GM18867 (cell line): ENCODE measurements at regions not wholly inside any gene's neighbourhood (a gene's known extent, or its start where the extent isn't known, plus 50 kb on each side); places are given as distances from the start of the nearest gene placed in this dataset.

ENCODE experiments used
- ATAC-seq: cut with Tn5 transposase; IDR thresholded peaks from one replicate; pipeline ENCODE4 v1.9.1; 2021; ENCODE audit warnings: mild to moderate bottlenecking, moderate library complexity; ENCODE audit not compliant: unreplicated experiment

DNA sequence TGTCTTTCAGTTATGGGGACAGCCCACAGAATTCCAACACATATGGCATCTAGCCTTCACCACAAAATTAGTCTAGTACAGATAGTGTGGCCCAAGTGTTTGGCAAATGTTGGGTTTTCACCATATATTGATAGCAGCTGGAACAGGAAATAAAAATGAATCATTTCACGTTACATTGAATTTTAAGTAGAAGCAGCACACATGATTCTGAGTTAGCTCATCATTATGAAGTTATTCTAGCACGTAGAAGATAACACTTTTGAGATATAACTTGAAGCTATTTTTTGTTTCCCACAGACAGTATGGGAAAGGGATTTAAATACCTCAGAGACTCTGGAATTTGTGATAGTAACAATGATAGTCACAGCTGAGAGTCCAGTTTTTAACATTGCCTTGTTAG, 118.7 kb downstream of the FAT4 start:
- no peak for ATAC-seq

DNA sequence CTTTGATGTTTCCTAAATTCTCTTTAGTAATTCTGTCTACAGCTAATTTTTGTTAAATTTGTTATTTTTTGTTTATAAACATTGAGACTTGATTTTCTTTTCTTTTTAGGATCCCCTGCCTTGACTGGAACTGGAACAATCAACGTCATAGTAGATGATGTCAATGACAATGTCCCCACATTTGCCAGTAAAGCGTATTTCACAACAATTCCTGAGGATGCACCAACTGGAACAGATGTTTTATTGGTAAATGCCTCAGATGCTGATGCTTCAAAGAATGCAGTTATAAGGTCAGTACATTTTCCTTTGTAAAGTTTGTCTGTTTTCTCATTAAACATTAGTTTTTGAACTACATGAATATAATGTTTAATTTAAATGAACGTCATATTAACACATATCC, 119.4 kb downstream of the FAT4 start:
- ATAC-seq = no peak

DNA sequence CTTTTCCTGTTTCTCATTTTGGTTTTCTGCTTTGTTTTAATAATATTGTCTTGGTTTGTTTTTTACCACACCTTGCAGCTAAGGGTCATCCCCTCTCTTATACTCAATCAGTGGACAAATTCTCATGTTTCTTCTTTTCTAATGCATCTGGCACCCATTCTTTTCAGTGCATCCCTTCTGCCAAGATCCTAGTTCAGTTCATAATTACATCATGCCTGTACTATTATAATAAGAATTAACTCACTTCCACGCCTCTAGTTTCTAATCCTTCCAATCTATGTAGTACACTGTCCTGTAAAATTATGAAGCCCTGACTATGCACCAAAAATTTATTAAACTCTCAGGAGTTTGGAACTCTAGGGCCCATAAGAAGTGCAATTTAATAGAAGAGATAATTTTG, 126.1 kb downstream of the FAT4 start:
- no peak for ATAC-seq

DNA sequence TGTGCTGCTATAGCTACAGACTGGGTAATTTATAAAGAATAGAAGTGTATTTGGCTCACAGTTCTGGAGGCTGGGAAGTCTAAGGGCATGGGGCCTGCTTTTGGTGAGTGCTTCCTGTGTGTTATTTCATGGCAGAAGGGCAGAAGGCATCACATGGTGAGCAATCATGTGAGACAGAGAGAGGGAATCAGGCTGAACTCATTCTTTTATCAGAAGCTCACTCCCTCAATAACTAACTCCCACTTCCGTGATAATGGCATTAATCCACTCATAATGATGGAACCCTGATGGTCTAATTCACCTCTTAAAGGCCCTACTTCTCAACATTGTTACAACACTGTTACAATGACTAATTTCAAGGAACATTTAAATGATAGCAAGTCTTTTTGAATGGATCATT, 129.4 kb downstream of the FAT4 start:
- no peak for ATAC-seq

DNA sequence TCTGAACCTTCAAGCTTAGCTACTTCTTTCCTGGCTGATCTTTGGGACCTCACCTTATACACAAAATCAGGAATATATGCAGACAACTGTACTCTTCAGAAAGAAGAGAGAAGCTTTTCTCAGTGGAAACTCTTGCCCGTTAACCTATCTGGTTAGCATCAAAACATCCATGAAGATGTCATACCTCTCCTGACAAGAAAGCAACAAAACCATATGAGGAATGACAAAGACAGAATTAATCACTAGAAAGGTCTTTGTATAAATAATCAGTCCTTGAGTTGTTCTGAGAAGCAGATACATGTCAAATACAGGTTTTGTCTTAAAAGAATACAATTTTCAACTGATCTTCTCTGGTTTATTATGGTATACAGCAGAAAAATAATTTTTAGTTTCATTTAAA, 130.8 kb downstream of the FAT4 start:
- ATAC-seq = no peak

DNA sequence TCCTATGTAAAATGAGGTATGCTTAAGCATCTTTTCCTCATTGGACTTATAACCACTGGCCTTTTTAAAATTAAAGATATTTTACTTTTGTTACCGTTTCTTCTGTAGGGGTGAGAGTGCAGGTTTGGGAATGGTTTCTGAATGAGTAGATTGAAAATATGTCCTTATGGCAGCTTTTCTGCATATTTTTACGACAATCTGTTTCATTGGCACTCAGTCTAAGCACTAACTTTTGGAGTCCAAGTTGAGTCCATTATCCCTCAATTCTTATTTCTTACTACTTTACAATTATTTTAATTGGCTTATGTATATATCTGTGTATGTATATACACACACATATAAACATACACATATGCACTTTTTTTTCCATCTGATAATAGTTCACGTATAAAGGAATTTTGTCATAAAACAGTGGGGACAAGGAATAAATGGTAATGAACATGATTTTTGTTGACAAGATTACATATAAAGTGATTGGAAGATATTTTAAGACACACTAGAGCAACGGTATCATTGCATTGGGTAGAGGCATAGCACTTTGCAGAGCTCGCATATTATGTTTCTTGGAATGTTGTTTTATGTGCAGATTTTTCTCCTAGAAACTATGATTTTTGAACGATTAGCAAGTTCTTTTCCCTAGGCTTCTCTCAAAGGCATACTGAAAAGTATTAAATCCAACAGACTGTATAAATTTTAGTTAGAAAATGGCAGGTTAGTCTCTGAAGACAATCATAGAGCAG, 133.0 kb downstream of the FAT4 start:
- ATAC-seq = no peak

DNA sequence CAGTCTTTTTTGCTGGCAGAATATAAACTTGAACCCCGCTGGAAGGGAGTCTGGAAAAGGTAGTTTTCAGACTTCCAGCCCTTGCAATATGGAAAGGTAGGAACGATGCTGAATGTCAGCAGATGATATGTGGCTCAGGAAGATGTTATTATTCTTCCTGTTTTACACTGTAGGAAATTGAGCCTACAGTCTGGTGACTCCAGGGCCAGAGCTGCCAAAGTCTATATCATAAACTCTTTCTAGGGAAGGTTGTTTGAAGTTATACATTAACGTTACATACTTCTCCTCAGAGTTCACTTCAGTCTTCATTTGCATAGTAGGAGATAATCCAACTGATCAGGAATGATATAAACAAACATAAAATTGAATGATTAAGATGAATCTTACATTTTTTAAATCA, 141.3 kb downstream of the FAT4 start:
- no peak for ATAC-seq

DNA sequence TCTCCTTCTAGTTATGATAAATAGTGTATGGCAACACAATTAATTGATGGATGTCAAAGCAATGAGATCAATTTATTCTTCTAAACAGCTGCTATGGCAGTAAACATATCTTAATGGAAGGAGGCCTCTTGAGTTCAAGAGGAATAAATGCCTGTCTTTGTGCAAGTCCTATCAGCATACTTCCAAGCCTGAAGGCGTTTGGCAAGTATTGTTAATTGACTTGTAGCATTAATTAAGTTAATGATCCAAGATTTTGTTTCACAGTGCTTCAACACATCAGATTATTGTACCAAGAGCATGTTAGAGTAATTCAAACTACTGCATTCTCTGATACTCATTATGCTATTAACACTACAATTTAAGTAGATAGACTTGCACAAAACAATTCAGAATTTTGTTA, 144.8 kb downstream of the FAT4 start:
- no peak for ATAC-seq

DNA sequence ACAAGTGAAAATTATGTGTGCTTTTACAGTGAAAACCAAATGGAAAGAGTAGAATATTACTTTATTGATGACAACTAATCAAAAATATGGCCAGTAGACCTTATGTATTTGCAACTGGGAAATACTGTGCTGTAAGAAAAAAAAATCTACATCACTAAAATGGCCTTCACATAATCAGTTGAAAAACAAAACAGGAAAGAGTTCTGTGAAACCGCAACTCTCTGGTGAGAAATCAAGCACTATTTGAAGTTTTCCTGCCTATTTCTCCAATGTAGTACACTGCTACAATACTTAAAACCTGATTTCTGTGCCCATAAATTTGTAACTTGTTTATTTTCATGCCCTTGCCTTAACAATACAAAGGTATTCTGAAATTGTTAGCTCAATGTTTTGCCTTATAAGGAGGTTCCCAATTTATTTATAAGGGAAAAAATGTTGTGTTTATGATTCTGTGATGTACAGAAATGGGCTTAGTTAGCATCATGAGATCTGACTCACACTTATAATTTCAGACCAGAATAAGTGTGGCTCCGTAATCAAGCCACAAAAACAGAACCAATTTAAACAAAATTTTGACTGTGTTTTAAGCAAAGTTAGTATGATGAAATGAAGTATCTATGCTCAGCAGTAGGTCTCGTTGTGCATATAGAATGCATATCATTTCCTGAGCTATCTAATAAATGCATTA, 147.1 kb downstream of the FAT4 start:
- ATAC-seq = no peak

DNA sequence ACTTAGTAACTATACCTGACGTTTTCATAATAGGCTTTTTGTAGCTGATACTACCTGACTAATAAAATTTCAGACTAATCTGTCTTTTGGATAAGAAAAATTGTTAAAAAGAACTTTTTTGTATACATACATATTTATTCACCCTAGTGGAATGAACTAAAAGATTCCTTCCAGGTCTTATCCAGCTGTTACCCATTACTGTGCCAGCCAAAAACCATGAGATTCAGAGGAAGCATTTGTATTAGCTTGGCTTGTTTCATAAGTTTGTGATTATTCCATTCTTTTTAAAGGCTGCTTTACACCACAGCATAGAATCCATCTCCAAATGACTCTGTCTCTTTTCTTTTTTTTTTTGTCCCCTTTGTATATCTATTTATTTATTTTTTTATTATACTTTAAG, 149.4 kb downstream of the FAT4 start:
- ATAC-seq = no peak

DNA sequence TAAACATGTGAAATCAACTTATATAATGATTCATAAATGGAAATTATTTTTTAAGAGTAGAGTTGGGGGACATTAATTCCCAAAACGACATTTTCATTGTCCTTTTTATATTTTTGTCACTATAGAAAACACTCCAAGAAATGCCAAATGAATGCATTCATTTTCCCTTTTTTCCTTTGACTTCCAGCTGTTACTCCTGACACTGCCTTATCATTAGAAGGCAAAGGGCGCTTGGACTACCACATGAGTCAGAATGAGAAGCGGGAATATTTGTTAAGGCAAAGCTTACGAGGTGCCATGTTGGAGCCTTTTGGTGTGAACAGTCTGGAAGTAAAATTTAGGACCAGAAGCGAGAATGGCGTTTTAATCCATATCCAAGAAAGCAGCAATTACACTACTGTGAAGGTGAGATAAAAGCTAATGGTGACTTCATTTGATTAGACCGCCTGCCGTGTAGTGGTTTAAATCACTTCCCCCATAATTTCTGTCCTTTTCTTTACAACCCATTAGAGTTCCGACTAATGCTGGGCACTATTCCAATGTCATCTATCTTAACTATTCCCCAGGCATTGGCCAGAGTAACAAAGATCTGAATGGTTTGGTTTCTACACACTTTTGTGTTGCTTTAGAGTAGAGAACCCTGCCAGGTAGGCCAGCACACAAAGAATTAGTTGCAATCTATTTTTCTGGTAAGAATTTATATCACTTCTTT, 166.7 kb downstream of the FAT4 start:
- ATAC-seq = no peak

DNA sequence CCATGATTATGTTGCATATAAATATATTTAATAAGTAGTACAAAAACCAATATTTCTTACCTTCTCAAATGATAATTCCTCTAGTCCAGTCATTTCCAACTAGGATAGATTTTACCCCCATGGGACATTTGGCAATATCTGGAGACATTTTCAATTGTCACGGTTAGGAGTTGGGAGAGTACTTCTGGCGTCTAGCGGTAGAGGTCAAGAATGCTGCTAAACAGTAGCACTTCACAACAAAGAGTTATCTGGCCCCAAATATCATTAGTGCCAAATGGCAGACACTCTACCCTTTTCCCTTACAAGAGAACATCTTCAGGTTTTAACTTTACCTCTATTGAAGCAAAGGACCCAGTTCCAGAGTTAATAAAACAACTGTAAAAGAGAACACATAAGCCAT, 168.1 kb downstream of the FAT4 start:
- no peak for ATAC-seq

DNA sequence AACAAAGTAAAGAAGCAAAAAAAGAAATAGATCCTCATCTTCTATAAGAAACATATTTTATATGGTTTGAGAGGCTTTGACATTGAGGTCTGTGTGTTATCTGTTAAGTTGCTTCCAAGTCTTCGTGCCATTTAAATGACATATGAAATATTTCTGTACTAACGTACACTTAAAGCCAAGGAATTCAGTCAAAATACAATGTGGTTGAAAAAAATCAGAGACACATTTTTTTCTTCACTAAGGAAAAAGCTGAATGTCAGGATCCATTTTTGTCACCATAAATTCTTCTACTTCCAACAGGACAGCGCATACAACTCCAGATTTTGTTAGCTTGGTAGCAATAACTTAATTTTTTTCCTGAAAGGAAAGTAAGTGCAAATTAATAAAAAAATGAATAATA, 168.5 kb downstream of the FAT4 start:
- ATAC-seq = no peak

DNA sequence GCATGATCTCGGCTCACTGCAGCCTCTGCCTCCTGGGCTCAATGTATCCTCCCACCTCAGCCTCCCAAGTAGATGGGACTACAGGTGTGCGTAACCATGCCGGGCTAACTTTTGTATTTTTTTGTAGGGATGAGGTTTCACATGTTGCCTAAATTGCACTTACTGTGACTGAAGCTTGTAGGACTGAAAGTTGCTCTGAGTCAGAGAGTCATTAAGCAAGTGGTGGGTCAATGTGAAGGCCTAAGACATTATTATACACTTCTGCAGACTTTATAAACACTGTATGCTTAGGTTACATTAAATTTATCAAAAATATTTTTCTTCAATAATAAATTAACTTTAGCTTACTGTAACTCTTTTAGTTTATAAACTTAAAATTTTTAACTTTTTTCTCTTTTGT, 170.2 kb downstream of the FAT4 start:
- ATAC-seq = no peak

DNA sequence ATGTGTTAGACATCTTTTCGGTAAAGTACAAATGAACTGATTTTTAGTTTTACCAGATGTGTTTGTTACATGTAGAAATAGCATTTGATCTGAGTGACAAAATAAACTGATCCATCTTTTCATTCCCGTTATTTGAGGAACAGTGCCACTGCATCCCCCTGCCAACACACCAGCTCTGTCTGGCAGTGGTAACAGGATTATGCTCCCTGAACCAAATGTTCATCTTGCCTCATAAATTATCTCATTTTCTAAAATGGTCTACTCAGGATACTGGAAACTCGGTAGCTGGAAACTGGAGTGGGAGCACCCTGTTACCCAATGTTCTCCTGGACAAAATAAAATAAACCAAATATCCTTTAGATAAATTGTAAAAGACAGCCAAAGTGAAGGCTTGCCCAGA, 171.6 kb downstream of the FAT4 start:
- ATAC-seq = no peak

DNA sequence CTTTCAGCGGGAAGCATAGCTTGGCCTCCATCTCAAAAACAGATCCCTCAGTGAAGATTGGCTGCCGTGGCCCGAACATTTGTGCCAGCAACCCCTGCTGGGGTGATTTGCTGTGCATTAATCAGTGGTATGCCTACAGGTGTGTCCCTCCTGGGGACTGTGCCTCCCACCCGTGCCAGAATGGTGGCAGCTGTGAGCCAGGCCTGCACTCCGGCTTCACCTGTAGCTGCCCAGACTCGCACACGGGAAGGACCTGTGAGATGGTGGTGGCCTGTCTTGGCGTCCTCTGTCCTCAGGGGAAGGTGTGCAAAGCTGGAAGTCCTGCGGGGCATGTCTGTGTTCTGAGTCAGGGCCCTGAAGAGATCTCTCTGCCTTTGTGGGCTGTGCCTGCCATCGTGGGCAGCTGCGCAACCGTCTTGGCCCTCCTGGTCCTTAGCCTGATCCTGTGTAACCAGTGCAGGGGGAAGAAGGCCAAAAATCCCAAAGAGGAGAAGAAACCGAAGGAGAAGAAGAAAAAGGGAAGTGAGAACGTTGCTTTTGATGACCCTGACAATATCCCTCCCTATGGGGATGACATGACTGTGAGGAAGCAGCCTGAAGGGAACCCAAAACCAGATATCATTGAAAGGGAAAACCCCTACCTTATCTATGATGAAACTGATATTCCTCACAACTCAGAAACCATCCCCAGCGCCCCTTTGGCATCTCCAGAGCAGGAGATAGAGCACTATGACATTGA, 175.4 kb downstream of the FAT4 start:
- ATAC-seq = no peak

DNA sequence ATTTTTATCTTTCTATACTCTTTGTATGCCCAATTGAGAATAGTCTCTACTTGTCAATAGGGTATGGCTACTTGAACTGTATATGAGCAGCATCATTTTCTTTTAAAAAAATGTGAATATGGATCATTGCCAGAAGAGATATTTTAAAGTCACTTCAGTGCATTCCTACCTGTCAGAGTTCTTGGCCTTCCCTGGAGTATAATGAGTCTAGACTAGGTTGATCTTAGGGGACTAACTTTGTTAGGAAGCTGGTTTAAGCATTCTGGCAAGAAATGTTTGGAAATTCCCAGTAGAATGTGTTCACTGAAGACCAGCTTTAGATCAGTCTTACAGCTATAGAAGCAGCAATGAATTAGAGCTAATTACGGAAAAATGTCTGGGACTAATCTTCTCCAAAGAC, 178.2 kb downstream of the FAT4 start:
- ATAC-seq = no peak

DNA sequence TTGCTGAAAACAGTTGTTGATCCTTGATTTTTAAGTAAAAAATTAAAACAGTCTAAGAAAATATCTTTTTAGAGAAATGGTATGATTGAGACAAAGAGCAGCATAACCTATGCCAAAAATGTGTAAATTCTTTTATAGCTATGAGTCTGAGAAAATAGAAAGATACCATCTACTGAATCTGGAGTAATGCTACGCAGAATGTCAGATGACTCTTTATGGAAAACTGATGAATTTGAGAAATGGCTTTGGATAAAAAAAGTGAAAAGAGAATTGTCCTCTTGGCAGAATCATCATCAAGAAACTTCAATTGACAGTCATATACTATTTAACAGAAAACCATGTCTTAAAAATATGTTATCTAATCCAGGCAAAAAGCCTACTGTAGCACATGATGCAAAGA, 183.1 kb downstream of the FAT4 start:
- ATAC-seq = no peak

DNA sequence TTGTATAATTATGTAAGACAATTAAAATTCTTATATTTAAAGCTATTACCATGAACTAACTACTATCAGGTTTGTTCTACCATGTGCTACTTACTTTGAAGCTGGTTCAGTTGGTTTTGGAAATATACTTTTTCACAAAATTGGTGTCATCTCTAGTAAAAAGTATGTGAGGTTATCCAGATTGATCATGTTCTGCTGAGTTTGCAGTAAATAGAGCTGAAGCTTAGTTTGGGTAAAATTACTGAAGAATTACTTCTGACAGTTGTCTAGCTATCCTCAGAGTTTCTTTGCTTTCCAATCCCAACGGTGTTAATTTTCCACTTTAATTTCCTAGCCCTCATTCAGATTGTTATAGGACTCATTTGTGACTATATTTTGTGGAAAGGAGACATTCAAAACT, 184.2 kb downstream of the FAT4 start:
- ATAC-seq = no peak

DNA sequence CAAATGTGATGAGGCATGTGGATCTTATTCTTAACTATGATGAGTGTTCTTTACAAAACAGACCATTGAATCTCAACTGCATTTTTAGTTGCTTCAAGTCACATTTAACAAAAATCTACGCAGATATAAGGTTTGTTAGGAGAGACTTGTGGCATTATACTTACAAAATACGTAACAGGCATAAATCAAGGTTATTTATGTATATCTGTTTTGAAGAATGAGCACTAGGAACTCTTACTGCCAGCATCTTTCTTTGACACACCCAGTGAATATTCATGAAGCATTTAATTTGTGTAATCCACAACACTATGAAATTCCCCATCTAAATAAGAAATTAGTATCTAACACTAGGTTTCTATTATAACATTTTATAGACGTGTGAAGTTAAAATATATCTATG, 186.3 kb downstream of the FAT4 start:
- no peak for ATAC-seq

DNA sequence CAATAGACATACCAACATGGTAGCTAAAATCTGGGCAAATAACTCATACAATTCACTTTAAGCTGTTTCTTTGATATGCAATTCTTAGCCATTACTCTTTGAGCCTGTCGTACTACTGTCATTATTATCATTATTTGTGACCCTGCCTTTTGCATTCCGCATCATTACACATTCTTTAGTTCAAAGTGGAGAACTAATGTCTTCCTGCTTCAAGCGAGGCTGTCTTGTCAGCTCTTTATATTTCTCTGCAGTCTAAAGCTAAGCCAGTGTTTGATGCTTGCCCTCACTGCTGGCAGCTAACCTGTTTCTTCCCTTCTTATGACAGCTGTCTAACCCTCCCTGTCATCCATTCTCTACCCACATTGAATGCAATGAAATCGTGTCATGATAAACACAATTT, 186.8 kb downstream of the FAT4 start:
- no peak for ATAC-seq

DNA sequence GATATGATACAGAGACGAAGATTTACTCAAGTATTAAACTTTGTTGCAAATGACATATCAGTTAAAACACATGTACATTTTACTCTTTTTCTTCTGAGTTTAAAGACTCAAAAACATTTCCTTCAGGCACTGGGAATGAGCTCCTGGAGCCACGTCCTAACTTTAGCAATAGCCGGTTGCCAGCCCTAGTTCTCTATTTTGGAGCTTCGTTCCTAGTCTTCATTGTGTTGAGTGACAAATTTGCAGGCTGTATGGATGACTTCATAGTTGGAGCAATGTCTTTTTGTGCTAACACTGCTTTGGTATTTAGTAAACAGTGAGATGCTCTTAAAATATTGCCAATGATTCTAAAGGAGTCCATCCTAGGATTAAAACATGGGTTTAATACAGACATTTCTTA, 190.9 kb downstream of the FAT4 start:
- ATAC-seq = no peak
